Central memory CD4-positive, alpha-beta T cell (primary cell): ENCODE measurements at regions not wholly inside any gene's neighbourhood (a gene's known extent, or its start where the extent isn't known, plus 50 kb on each side); places are given as distances from the start of the nearest gene placed in this dataset.

Experiments used
- DNase-seq: peaks from one replicate; pipeline ENCODE4 v3.0.0; 2022

- no peak for DNase-seq
Measured at GRCh38 chr13:72153272-72153671, 286.3 kb upstream of the DACH1 start.

- DNase-seq: no peak
Measured at GRCh38 chr13:72151241-72151640, 284.2 kb upstream of the DACH1 start.

- no peak for DNase-seq
Measured at GRCh38 chr13:72150502-72150901, 283.5 kb upstream of the DACH1 start.

GRCh38 chr13:72149701-72150100 lies 282.7 kb upstream of the DACH1 start:
- DNase-seq: no peak

GRCh38 chr13:72146816-72147215 lies 279.8 kb upstream of the DACH1 start:
- DNase-seq: no peak

- DNase-seq: no peak
Measured at GRCh38 chr13:72145383-72145782, 278.4 kb upstream of the DACH1 start.

GRCh38 chr13:72144636-72145035 lies 277.6 kb upstream of the DACH1 start:
- DNase-seq: no peak

- no peak for DNase-seq
Measured at GRCh38 chr13:72141855-72142519, 275.0 kb upstream of the DACH1 start.

- DNase-seq: no peak
Measured at GRCh38 chr13:72139192-72139591, 272.2 kb upstream of the DACH1 start.

GRCh38 chr13:72132075-72132474 lies 265.1 kb upstream of the DACH1 start:
- DNase-seq: no peak

GRCh38 chr13:72129117-72129516 lies 262.1 kb upstream of the DACH1 start:
- DNase-seq: no peak

- no peak for DNase-seq
Measured at GRCh38 chr13:72127031-72127430, 260.0 kb upstream of the DACH1 start.

- no peak for DNase-seq
Measured at GRCh38 chr13:72126424-72126823, 259.4 kb upstream of the DACH1 start.

GRCh38 chr13:72125561-72125960 lies 258.6 kb upstream of the DACH1 start:
- no peak for DNase-seq

- DNase-seq: no peak
Measured at GRCh38 chr13:72122661-72123255, 255.8 kb upstream of the DACH1 start.

- no peak for DNase-seq
Measured at GRCh38 chr13:72121466-72121865, 254.5 kb upstream of the DACH1 start.

GRCh38 chr13:72120632-72121031 lies 253.6 kb upstream of the DACH1 start:
- DNase-seq: no peak

GRCh38 chr13:72113931-72114330 lies 246.9 kb upstream of the DACH1 start:
- DNase-seq: no peak

GRCh38 chr13:72113076-72113475 lies 246.1 kb upstream of the DACH1 start:
- no peak for DNase-seq

- DNase-seq: no peak
Measured at GRCh38 chr13:72112216-72112615, 245.2 kb upstream of the DACH1 start.

- DNase-seq: no peak
Measured at GRCh38 chr13:72109863-72110262, 242.9 kb upstream of the DACH1 start.

- no peak for DNase-seq
Measured at GRCh38 chr13:72104656-72105180, 237.7 kb upstream of the DACH1 start.

GRCh38 chr13:72101768-72102400 lies 234.9 kb upstream of the DACH1 start:
- no peak for DNase-seq

GRCh38 chr13:72100339-72100738 lies 233.3 kb upstream of the DACH1 start:
- no peak for DNase-seq
